ENCODE measurements at regions not wholly inside any gene's neighbourhood (a gene's known extent, or its start where the extent isn't known, plus 50 kb on each side); places are given as distances from the start of the nearest gene placed in this dataset.
A peak's percentile ranks its signal among the peaks of the same experiment; 100 is the strongest.
"Not testable (repeated sequence)": the region's sequence is repeated elsewhere in the genome, so short reads cannot be mapped to it uniquely, and the experiment has no call there.

GRCh38 chr14:49089107-49089506 lies 497.1 kb downstream of the RPS29 start:
- no peak for DNase-seq (ENCODE audit: low read depth)
- H3K4me3 ChIP-seq (ENCODE audit: low read depth, low read length) = no peak overlapping the region
- no peak for TF ChIP-seq CTCF (conservative IDR thresholded peaks at IDR 0.05; ENCODE audit: low read depth, low read length)

GRCh38 chr14:49073292-49073691 lies 512.9 kb downstream of the RPS29 start:
- H3K4me3 ChIP-seq (ENCODE audit: low read depth, low read length); DNase-seq (ENCODE audit: low read depth): not testable (repeated sequence)

- DNase-seq (ENCODE audit: low read depth) = no peak
- H3K4me3 ChIP-seq (ENCODE audit: low read depth, low read length) = no peak overlapping the region
- TF ChIP-seq CTCF (conservative IDR thresholded peaks at IDR 0.05; ENCODE audit: low read depth, low read length) = no peak
Measured at GRCh38 chr14:49058511-49058910, 527.7 kb downstream of the RPS29 start.

- TF ChIP-seq CTCF (conservative IDR thresholded peaks at IDR 0.05; ENCODE audit: low read depth, low read length) = no peak
- no peak overlapping the region for H3K4me3 ChIP-seq (ENCODE audit: low read depth, low read length)
- DNase-seq (ENCODE audit: low read depth) = no peak
Measured at GRCh38 chr14:49057838-49058510, 528.2 kb downstream of the RPS29 start.

GRCh38 chr14:49056021-49056420 lies 530.2 kb downstream of the RPS29 start:
- no peak for DNase-seq (ENCODE audit: low read depth)
- H3K4me3 ChIP-seq (ENCODE audit: low read depth, low read length) = no peak overlapping the region

GRCh38 chr14:49052521-49052920 lies 533.7 kb downstream of the RPS29 start:
- TF ChIP-seq CTCF (conservative IDR thresholded peaks at IDR 0.05; ENCODE audit: low read depth, low read length) = no peak
- peak; percentile 15 for DNase-seq (ENCODE audit: low read depth)

More at GRCh38 chr14:49056021-49056420, 530.2 kb downstream of the RPS29 start:
- no peak for TF ChIP-seq CTCF (conservative IDR thresholded peaks at IDR 0.05; ENCODE audit: low read depth, low read length)

GRCh38 chr14:49051328-49052060 lies 534.7 kb downstream of the RPS29 start:
- no peak for TF ChIP-seq CTCF (conservative IDR thresholded peaks at IDR 0.05; ENCODE audit: low read depth, low read length)
- no peak overlapping the region for H3K4me3 ChIP-seq (ENCODE audit: low read depth, low read length)
- DNase-seq (ENCODE audit: low read depth) = peak; percentile 66

More at GRCh38 chr14:49052521-49052920, 533.7 kb downstream of the RPS29 start:
- H3K4me3 ChIP-seq (ENCODE audit: low read depth, low read length) = no peak overlapping the region
